Mucosa of descending colon (tissue), 3 donors: ENCODE measurements at regions not wholly inside any gene's neighbourhood (a gene's known extent, or its start where the extent isn't known, plus 50 kb on each side); places are given as distances from the start of the nearest gene placed in this dataset.

Experiments used
- ATAC-seq: fragments of 200-7000 bp; cut with Tn5 transposase; one replicate; pipeline ENCODE4 v1.9.1; 2020; ENCODE audit warnings: mild to moderate bottlenecking, moderate library complexity
- DNase-seq, 3 donors: peaks; one replicate each; pipeline ENCODE4 v3.0.0-alpha.2; 2020
- H3K36me3 ChIP-seq: fragments of 200-600 bp; one replicate; pipeline ENCODE4 v1.8.0; 2021; ENCODE audit warnings: low read depth, mild to moderate bottlenecking
- H3K4me1 ChIP-seq: fragments of 200-600 bp; one replicate; pipeline ENCODE4 v1.8.0; 2021; ENCODE audit warnings: low read depth, mild to moderate bottlenecking
- H3K4me3 ChIP-seq: fragments of 200-600 bp; one replicate; pipeline ENCODE4 v1.8.0; 2021; ENCODE audit warnings: mild to moderate bottlenecking
- H3K9me3 ChIP-seq: fragments of 200-600 bp; one replicate; pipeline ENCODE4 v1.8.0; 2021; ENCODE audit warnings: mild to moderate bottlenecking
- CTCF ChIP-seq: fragments of 200-600 bp; IDR thresholded peaks from one replicate; pipeline ENCODE4 v1.8.0; 2022; ENCODE audit warnings: antibody characterized with exemption, mild to moderate bottlenecking
- intact Hi-C, 2 donors: fragments of 100-400 bp; cut with DNase I in 1 of 2; cut with micrococcal nuclease in 1 of 2; formaldehyde crosslinking; loops; one replicate each; pipeline versions ENCODE4 v1.11.0 to v1.11.1; 2022; cut with DNase I, micrococcal nuclease
- donor health status: DM: no; HTN: no; CAD: no; lungs with moderate emphysema.
- donor health status: DM: no; HTN: no; CAD: no.
- donor health status: DM: no; HTN: yes; CAD: no.

GRCh38 chr2:35831385-35831784 lies 524.2 kb upstream of the CRIM1 start:
- ATAC-seq (no peak), DNase-seq (no peak)
- no peak for TF ChIP-seq CTCF
- Histone ChIP-seq H3K9me3 (no peaks in the 10 kb centered on the region), H3K4me3 (no peak overlapping the region), H3K36me3 (no peaks in the 10 kb centered on the region), H3K4me1 (no peaks in the 10 kb centered on the region)
- intact Hi-C loops: no loop called here

GRCh38 chr2:35830833-35831232 lies 524.7 kb upstream of the CRIM1 start:
- ATAC-seq: no peak
- H3K4me3 ChIP-seq: no peak overlapping the region

GRCh38 chr2:35827086-35827485 lies 528.5 kb upstream of the CRIM1 start:
- intact Hi-C loops: no loop called here
- no peaks in the 10 kb centered on the region for H3K9me3 ChIP-seq
- DNase-seq: no peak
- ATAC-seq: no peak
- no peaks in the 10 kb centered on the region for H3K36me3 ChIP-seq
- H3K4me3 ChIP-seq: no peak overlapping the region
- H3K4me1 ChIP-seq: no peaks in the 10 kb centered on the region
- TF ChIP-seq CTCF: no peak

More at GRCh38 chr2:35830833-35831232, 524.7 kb upstream of the CRIM1 start:
- H3K36me3 ChIP-seq: no peaks in the 10 kb centered on the region
- no peak for TF ChIP-seq CTCF
- DNase-seq: no peak
- intact Hi-C loops: no loop called here
- no peaks in the 10 kb centered on the region for H3K9me3 ChIP-seq
- no peaks in the 10 kb centered on the region for H3K4me1 ChIP-seq

GRCh38 chr2:35822716-35823115 lies 532.9 kb upstream of the CRIM1 start:
- intact Hi-C loops: no loop called here
- Histone ChIP-seq H3K4me3 (no peak overlapping the region), H3K36me3 (no peaks in the 10 kb centered on the region), H3K4me1 (no peaks in the 10 kb centered on the region), H3K9me3 (no peaks in the 10 kb centered on the region)
- ATAC-seq: no peak
- no peak for TF ChIP-seq CTCF
- DNase-seq: no peak

GRCh38 chr2:35821675-35822074 lies 533.9 kb upstream of the CRIM1 start:
- intact Hi-C loops: no loop called here
- no peak for ATAC-seq
- no peak for DNase-seq
- no peak for TF ChIP-seq CTCF
- Histone ChIP-seq H3K36me3 (no peaks in the 10 kb centered on the region), H3K9me3 (no peaks in the 10 kb centered on the region), H3K4me1 (no peaks in the 10 kb centered on the region), H3K4me3 (no peak overlapping the region)

GRCh38 chr2:35820391-35820790 lies 535.2 kb upstream of the CRIM1 start:
- DNase-seq (no peak), ATAC-seq (no peak)
- H3K36me3 ChIP-seq: no peaks in the 10 kb centered on the region
- no peak overlapping the region for H3K4me3 ChIP-seq
- TF ChIP-seq CTCF: no peak
- H3K4me1 ChIP-seq: no peaks in the 10 kb centered on the region
- no peaks in the 10 kb centered on the region for H3K9me3 ChIP-seq
- intact Hi-C loops: no loop called here
